ENCODE measurements at regions not wholly inside any gene's neighbourhood (a gene's known extent, or its start where the extent isn't known, plus 50 kb on each side); places are given as distances from the start of the nearest gene placed in this dataset.
A peak's percentile ranks its signal among the peaks of the same experiment; 100 is the strongest.

DNA sequence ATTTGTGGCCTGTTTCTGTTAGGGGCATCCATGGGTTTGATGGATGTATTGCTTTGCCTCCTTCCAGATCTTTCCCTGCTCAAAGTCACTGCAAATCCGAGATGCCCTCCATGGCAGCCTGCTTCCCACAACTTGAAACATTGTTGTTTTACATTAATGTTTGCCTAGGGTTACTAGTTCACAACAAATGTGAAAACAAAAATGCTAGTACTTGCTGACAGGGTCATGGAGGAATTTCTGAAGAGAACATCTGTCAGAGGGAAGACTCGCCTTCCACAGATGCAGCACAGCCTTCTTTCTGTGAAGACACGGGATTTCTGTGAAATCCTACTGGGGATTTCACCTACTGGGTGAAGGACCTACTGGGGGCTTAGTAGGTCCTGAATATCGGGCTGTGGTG lies 260.0 kb upstream of the FN1 start:
- no peak for DNase-seq
- Histone ChIP-seq H3K4me3 (ENCODE audit: low read length) (no peak overlapping the region), H3K27ac (ENCODE audit: low read length) (no peak overlapping the region), H3K36me3 (ENCODE audit: control insufficient read depth, insufficient read depth, low read length) (no peaks in the 10 kb centered on the region), H3K9me3 (replicated peaks; ENCODE audit: control insufficient read depth, low read depth, low read length) (peaks cover 5% of the 10 kb centered on the region), H3K4me1 (ENCODE audit: control insufficient read depth, insufficient read depth, low read length) (no peaks in the 10 kb centered on the region), H3K27me3 (ENCODE audit: control insufficient read depth, insufficient read depth, low read length) (no peaks in the 10 kb centered on the region)
- WGBS (ENCODE audit: insufficient coverage) = no CpG with 5 or more reads among the region's 4 CpGs

DNA sequence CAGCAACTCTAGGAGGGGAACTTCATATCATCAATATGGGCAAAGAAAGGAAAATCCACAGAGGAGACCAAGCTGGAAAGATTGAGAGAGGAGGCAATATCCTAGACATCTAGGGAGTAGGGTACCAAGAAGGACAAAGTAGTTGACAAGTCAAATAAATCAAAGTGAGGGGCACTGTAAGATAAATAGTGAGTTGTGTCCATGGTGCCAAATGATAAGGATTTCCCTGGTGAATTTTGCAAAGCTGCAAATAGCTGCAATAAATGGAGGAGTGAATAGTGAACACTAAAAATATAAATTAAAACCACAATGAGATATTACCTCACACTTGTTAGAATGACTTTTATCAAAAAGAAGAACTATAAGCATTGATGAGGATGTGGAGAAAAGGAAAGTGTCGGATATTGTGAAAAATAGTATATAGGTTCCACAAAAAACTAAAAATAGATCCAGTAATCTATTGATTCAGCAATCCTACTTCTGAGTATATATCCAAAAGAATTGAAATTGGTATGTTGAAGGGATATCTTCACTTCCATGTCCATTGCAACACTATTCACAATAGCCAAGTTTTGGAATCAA lies 258.2 kb upstream of the FN1 start:
- no peak for DNase-seq
- H3K9me3 ChIP-seq (replicated peaks; ENCODE audit: control insufficient read depth, low read depth, low read length) = peaks cover 5% of the 10 kb centered on the region
- WGBS (ENCODE audit: insufficient coverage) = no CpG with 5 or more reads among the region's 1 CpG
- H3K36me3 ChIP-seq (ENCODE audit: control insufficient read depth, insufficient read depth, low read length) = no peaks in the 10 kb centered on the region
- no peaks in the 10 kb centered on the region for H3K4me1 ChIP-seq (ENCODE audit: control insufficient read depth, insufficient read depth, low read length)
- H3K4me3 ChIP-seq (ENCODE audit: low read length) = no peak overlapping the region
- H3K27me3 ChIP-seq (ENCODE audit: control insufficient read depth, insufficient read depth, low read length) = no peaks in the 10 kb centered on the region
- H3K27ac ChIP-seq (ENCODE audit: low read length) = no peak overlapping the region

DNA sequence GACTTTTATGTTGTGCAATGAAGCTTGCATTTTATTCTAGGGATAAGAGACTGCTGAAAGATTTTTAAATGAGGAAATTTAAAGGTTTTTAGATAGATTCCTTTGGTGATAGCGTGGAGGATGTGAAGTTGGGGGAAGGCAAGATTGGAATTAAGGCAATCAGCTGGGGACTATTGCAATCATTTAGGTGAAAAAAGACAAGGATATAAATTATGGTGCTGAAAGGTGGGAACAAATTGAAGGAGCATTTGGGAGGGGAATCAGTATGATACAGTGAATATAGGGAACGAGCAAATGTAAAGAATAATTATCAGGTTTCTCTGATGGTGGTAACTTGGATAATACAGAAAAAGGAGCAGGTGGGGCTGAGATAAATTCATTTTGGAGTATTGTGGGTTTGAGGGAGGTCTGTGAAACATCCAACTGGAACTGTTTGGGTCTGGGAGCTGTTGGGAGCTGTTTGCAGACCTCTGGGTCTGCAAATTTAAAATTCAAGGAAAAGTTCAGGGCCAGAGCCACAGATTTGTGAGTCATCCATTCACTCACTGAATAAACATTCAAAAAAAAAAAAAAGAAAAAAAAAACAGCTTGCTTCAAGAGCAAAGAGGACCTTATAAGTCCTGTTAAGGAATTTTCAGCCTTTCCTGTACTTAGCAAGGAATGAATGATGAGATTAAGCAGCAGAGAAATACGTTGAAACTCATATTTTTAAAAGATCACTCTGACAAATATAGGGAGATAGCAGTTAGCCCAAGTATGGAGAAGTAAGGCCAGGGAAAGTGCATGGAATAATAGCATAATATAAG lies 257.5 kb upstream of the FN1 start:
- Histone ChIP-seq H3K27ac (ENCODE audit: low read length) (no peak overlapping the region), H3K36me3 (ENCODE audit: control insufficient read depth, insufficient read depth, low read length) (no peaks in the 10 kb centered on the region), H3K4me1 (ENCODE audit: control insufficient read depth, insufficient read depth, low read length) (no peaks in the 10 kb centered on the region), H3K9me3 (replicated peaks; ENCODE audit: control insufficient read depth, low read depth, low read length) (peaks cover under 1% of the 10 kb centered on the region), H3K4me3 (ENCODE audit: low read length) (no peak overlapping the region), H3K27me3 (ENCODE audit: control insufficient read depth, insufficient read depth, low read length) (no peaks in the 10 kb centered on the region)
- WGBS (ENCODE audit: insufficient coverage) = 94% methylated on average over 2 of the region's 3 CpGs
- DNase-seq = no peak

GRCh38 chr2:215692387-215693079 lies 256.7 kb upstream of the FN1 start:
- Histone ChIP-seq H3K9me3 (replicated peaks; ENCODE audit: control insufficient read depth, low read depth, low read length) (no peaks in the 10 kb centered on the region), H3K27ac (ENCODE audit: low read length) (no peak overlapping the region), H3K27me3 (ENCODE audit: control insufficient read depth, insufficient read depth, low read length) (no peaks in the 10 kb centered on the region), H3K4me3 (ENCODE audit: low read length) (no peak overlapping the region), H3K36me3 (ENCODE audit: control insufficient read depth, insufficient read depth, low read length) (no peaks in the 10 kb centered on the region), H3K4me1 (ENCODE audit: control insufficient read depth, insufficient read depth, low read length) (no peaks in the 10 kb centered on the region)
- no CpG with 5 or more reads among the region's 1 CpG for WGBS (ENCODE audit: insufficient coverage)
- DNase-seq = peak; percentile 22

- H3K9me3 ChIP-seq (replicated peaks; ENCODE audit: control insufficient read depth, low read depth, low read length) = no peaks in the 10 kb centered on the region
- no peak for DNase-seq
- no peak overlapping the region for H3K27ac ChIP-seq (ENCODE audit: low read length)
- no peak overlapping the region for H3K4me3 ChIP-seq (ENCODE audit: low read length)
- H3K36me3 ChIP-seq (ENCODE audit: control insufficient read depth, insufficient read depth, low read length) = no peaks in the 10 kb centered on the region
- no peaks in the 10 kb centered on the region for H3K27me3 ChIP-seq (ENCODE audit: control insufficient read depth, insufficient read depth, low read length)
- H3K4me1 ChIP-seq (ENCODE audit: control insufficient read depth, insufficient read depth, low read length) = no peaks in the 10 kb centered on the region
Observed at GRCh38 chr2:215691346-215691745, 255.5 kb upstream of the FN1 start.

DNA sequence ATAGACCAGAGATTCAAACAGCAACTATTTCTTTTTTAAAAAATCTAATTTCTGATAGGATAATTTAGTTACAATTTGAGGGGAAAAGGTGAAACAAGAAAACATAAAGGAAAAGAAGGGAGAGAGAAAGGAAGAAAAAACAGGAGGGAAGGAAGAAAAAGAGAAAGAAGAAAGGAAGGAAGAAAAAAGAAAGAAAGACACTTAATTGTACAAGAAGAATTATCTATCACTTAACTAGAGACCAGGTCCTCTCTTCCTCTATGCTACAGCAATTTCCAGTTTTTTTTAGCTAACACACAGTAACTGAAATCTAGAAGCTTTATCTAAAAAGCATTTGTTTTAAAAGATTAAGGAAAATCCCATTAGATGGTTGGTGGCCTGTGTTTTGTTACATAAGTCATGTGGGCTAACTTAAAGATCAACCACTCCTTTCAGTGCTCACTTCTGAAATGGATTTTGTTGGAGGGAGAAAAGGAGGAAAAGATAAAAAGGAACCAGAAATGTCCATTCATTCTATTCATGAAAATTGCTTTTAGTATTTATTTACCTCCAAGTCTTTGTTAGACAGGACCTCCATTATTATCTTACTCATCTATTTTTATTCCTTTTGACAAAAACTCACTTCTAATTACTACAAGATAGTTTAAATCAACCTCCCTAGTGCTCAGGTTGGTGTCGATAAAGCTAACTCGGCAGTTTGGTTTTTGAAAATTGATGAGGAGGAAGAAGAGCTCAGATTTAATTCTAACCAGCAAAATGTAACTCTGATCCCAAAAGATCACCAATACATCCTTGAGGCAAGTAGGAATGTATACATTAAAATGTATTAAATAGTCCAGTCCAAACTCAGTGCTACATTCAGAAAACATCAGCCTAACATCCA lies 251.5 kb upstream of the FN1 start:
- Histone ChIP-seq H3K27me3 (ENCODE audit: control insufficient read depth, insufficient read depth, low read length) (no peaks in the 10 kb centered on the region), H3K27ac (ENCODE audit: low read length) (no peak overlapping the region), H3K9me3 (replicated peaks; ENCODE audit: control insufficient read depth, low read depth, low read length) (no peaks in the 10 kb centered on the region), H3K4me1 (ENCODE audit: control insufficient read depth, insufficient read depth, low read length) (no peaks in the 10 kb centered on the region), H3K4me3 (ENCODE audit: low read length) (no peak overlapping the region), H3K36me3 (ENCODE audit: control insufficient read depth, insufficient read depth, low read length) (no peaks in the 10 kb centered on the region)
- WGBS (ENCODE audit: insufficient coverage) = no CpG with 5 or more reads among the region's 2 CpGs
- no peak for DNase-seq

- H3K9me3 ChIP-seq (replicated peaks; ENCODE audit: control insufficient read depth, low read depth, low read length) = no peaks in the 10 kb centered on the region
- WGBS (ENCODE audit: insufficient coverage) = no CpG with 5 or more reads among the region's 1 CpG
- H3K4me1 ChIP-seq (ENCODE audit: control insufficient read depth, insufficient read depth, low read length) = no peaks in the 10 kb centered on the region
- no peaks in the 10 kb centered on the region for H3K27me3 ChIP-seq (ENCODE audit: control insufficient read depth, insufficient read depth, low read length)
- no peak overlapping the region for H3K4me3 ChIP-seq (ENCODE audit: low read length)
- no peaks in the 10 kb centered on the region for H3K36me3 ChIP-seq (ENCODE audit: control insufficient read depth, insufficient read depth, low read length)
- peak; percentile 87 for DNase-seq
- peak overlapping the region; percentile 57 for H3K27ac ChIP-seq (ENCODE audit: low read length)
Observed at GRCh38 chr2:215685238-215685990, 249.5 kb upstream of the FN1 start.

GRCh38 chr2:215684448-215685237 lies 248.8 kb upstream of the FN1 start:
- Histone ChIP-seq H3K27ac (ENCODE audit: low read length) (peak overlapping the region; percentile 57), H3K4me1 (ENCODE audit: control insufficient read depth, insufficient read depth, low read length) (no peaks in the 10 kb centered on the region), H3K4me3 (ENCODE audit: low read length) (no peak overlapping the region), H3K27me3 (ENCODE audit: control insufficient read depth, insufficient read depth, low read length) (no peaks in the 10 kb centered on the region), H3K36me3 (ENCODE audit: control insufficient read depth, insufficient read depth, low read length) (no peaks in the 10 kb centered on the region), H3K9me3 (replicated peaks; ENCODE audit: control insufficient read depth, low read depth, low read length) (no peaks in the 10 kb centered on the region)
- no peak for DNase-seq
- WGBS (ENCODE audit: insufficient coverage) = 79% methylated on average over 3 of the region's 4 CpGs

- DNase-seq = no peak
- Histone ChIP-seq H3K4me1 (ENCODE audit: control insufficient read depth, insufficient read depth, low read length) (no peaks in the 10 kb centered on the region), H3K36me3 (ENCODE audit: control insufficient read depth, insufficient read depth, low read length) (no peaks in the 10 kb centered on the region), H3K27me3 (ENCODE audit: control insufficient read depth, insufficient read depth, low read length) (no peaks in the 10 kb centered on the region), H3K9me3 (replicated peaks; ENCODE audit: control insufficient read depth, low read depth, low read length) (no peaks in the 10 kb centered on the region), H3K4me3 (ENCODE audit: low read length) (no peak overlapping the region), H3K27ac (ENCODE audit: low read length) (no peak overlapping the region)
- WGBS (ENCODE audit: insufficient coverage) = 81% methylated on average over 2 of the region's 4 CpGs
Observed at GRCh38 chr2:215683295-215683694, 247.4 kb upstream of the FN1 start.

Measured in muscle of leg (tissue), 3 donors.